GM21367 (cell line): ENCODE measurements at regions not wholly inside any gene's neighbourhood (a gene's known extent, or its start where the extent isn't known, plus 50 kb on each side); places are given as distances from the start of the nearest gene placed in this dataset.

Experiments
- ATAC-seq: cut with Tn5 transposase; IDR thresholded peaks from one replicate; pipeline ENCODE4 v1.9.1; 2021; ENCODE audit not compliant: unreplicated experiment

DNA sequence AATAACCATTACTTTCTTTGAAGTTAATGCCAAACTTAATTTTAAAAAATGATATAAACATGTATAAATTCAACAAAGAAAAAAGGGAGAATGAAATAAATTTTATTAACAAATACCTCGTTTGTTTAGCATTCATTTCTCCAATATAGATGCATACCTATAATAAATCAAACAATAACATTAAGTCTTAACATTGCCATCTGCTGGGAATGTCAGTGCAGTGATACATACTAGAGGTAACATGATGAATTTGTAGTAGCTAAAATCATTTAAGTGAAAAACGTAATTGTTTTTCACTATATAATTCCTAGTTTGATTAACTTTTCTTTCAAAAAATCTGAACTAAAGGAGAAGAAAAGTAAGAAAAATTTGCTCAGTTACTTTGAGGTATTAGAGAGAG is 340.2 kb upstream of the CBLB start:
- ATAC-seq: no peak

GRCh38 chr3:106209482-106209881 is 340.7 kb upstream of the CBLB start:
- ATAC-seq: no peak

DNA sequence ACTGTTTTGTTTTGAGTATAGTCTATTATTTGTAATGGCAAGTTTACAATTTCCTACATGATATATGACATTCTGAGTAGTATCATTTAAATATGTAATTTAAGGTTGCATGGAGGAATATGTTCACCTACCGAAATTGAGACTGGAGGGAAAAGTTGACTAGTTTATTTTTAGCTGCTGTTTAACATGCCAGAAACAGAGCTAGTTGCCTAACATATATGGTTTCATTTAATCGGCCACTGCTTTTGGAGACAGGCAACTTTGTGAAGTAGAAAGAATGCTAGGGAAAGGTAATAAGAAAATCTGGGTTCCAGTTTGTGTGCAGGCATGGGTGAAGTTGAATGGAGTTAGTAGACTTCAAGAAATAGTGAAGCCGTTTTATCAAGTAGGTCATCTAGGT is 342.1 kb upstream of the CBLB start:
- ATAC-seq: no peak

GRCh38 chr3:106212665-106213222 is 343.9 kb upstream of the CBLB start:
- ATAC-seq: no peak

DNA sequence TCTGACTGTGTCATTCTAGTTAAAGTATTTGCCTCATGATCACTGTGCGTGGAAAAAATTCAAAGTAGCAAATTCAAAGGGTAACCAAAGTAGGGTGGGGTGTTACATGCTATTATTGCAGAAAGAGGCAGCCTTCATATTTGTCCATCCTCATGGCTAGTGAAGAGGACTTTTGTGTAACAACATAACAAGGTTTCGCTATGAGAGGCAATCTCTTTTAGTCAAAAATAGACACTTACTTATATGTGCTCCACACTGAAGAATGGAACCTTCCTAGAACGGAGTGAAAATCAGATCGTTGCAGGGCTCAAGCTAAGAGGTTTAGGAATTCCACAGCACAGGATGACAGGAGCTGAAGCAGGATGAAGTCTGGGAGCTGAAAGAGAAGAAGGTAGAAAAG is 345.1 kb upstream of the CBLB start:
- ATAC-seq: no peak

- ATAC-seq: no peak
Measured at GRCh38 chr3:106214641-106215040, 345.8 kb upstream of the CBLB start.

DNA sequence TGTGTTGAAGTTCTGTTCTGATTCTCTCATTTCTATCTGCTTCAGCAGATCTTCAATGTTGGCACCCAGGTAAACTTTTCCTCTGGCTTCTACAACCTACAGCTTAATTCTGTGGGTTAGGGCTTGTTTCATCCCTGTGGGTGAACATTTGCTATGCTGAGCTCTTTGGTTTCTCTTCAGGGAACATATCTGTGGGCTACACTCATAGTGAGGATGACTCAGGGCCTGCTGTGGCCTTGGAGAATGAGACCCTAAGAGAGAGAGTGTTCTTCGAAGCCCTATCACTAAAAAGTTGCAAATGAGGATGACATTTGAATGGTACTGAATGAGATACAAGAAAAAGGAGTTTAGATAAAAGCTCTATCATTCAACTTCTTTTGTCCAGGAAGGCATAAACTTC is 346.2 kb upstream of the CBLB start:
- ATAC-seq: no peak

- no peak for ATAC-seq
Measured at GRCh38 chr3:106217745-106218144, 348.9 kb upstream of the CBLB start.

DNA sequence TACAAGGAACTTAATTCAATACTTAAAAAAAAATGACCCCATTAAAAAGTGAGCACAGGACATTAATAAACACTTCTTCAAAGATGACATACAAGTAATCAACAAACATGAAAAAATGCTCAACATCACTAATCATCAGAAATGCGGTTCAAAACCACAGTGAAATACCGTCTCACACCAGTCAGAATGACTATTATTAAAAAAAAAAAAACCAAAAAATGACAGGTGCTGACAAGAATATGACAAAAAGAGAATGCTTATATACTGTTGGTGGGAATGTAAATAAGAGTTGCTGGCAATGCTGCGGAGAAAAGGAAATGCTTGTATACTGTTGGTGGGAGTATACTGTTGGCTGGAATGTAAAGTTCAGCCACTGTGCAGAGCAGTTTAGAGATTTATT is 358.3 kb upstream of the CBLB start:
- ATAC-seq: no peak

DNA sequence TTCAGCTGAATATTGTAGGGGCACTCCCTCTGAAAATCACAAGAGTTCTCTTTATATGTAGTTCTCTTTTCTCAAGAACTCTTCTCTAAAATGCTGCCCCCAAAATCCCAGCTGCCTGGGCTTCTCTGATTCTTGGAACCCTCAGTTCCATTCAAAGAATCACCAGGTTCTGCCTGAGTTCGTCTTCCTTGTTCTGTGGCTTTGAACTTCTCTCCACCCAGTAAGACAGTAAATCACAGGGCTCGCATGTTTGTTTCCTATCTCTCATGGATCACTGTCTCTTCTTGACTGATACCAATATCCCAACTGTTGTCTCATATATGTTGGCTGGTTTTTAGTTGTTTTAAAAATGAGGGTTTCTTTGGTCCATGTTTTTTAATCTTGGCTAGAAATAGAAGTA is 359.5 kb upstream of the CBLB start:
- no peak for ATAC-seq

- no peak for ATAC-seq
Measured at GRCh38 chr3:106229495-106230278, 360.9 kb upstream of the CBLB start.

DNA sequence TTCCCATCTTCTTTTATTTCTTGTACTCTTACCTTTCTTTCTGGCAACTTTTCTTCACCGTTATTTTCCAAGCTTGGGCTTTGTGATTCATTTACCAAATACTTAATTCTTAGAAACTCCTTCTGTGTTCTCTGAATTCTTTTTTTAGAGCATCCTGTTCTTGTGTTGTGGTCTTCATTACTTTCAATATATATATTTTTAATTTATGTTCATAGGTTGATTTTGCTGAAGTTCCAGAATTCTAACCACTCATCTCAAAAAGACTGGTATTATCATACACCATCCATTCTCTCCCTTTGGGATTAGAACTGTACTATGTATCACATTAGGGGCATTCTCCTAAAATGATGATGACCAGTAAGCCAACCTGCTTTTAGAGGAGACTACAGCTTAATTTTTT is 362.3 kb upstream of the CBLB start:
- no peak for ATAC-seq

DNA sequence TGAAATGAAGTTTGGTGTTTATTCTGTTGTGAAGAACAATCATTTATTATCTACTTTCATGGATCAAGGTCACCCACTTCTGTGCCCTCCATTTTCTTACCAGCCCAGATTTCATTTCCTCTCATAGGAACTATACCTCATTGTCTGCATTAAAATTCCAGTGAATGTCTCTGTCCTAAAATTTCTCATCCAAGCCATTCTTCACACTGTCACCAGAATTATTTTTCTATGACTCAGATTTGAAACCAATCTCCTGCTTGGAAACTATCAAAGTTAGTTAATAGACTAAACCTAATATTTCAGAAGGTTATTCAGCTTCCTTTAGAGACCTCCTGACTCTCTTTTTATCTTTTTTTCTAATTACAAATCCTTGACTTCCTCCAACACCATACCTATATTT is 364.1 kb upstream of the CBLB start:
- ATAC-seq: no peak

- no peak for ATAC-seq
Measured at GRCh38 chr3:106239195-106239697, 370.4 kb upstream of the CBLB start.

- ATAC-seq: no peak
Measured at GRCh38 chr3:106241593-106241992, 372.8 kb upstream of the CBLB start.

GRCh38 chr3:106242781-106243180 is 374.0 kb upstream of the CBLB start:
- no peak for ATAC-seq

- ATAC-seq: no peak
Measured at GRCh38 chr3:106245400-106245799, 376.6 kb upstream of the CBLB start.

- no peak for ATAC-seq
Measured at GRCh38 chr3:106247902-106248684, 379.3 kb upstream of the CBLB start.

GRCh38 chr3:106249159-106249558 is 380.3 kb upstream of the CBLB start:
- ATAC-seq: no peak

- no peak for ATAC-seq
Measured at GRCh38 chr3:106249981-106250380, 381.2 kb upstream of the CBLB start.

DNA sequence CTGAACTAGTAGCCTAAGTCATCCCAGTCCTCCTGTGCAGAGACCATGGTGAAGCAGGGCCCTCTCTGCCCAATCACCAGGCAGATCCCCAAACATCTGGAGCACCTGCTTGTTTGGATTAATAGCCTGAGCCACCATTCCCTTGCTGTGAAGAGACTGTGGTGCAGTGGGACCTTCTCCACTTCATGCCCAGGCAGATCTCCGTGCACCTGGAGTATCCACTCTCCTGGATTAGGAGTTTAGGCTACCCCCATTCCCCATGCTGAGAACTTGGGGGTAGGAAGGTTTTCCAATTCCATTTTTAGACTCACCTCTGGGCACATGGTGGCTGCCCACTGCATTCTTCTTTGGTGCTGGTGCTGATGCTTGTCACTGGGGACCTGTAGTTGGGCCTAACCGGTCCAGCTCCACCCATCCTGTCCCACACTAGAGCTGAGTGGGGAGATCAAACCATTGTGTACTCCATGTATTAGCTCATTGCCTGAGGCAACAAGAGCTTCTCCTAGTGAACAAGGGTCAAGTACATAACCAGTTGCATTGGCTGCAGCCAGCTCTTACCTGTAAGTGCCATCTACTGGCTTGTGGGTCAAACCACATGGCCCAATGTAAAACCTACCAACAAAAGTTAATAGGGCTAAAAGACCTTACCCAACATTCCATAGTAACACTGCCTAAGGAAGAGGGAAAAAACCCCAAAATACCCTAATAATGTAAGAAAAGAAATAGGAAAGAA is 382.5 kb upstream of the CBLB start:
- no peak for ATAC-seq
